SK-N-SH (cell line): ENCODE measurements at regions not wholly inside any gene's neighbourhood (a gene's known extent, or its start where the extent isn't known, plus 50 kb on each side); places are given as distances from the start of the nearest gene placed in this dataset.

Experiments used
- CTCF ChIA-PET: fragments of 300-600, 350-600 bp; formaldehyde crosslinking; extraction: SDS; loops from one replicate; lab custom pipeline; 2021; lab: Yijun Ruan, JAX
- POLR2A ChIA-PET: fragments of 350-600 bp; sonication (Branson Sonifier 250); formaldehyde crosslinking; extraction: SDS; loops from one replicate; lab custom pipeline; 2020; ENCODE audit warnings: antibody characterized with exemption, inconsistent platforms; lab: Yijun Ruan, JAX
- DNase-seq: peaks from one replicate; pipeline ENCODE4 v3.0.0; 2012
- H2AFZ ChIP-seq: fragments of 200-600 bp; sonication (generic); 2 replicates; pipeline ENCODE4 v1.8.1; 2016; ENCODE audit warnings: antibody characterized with exemption, mild to moderate bottlenecking, low read depth
- H3F3A ChIP-seq: fragments of 200-600 bp; sonication (generic); replicated peaks from 2 replicates; pipeline ENCODE3; 2016; ENCODE audit warnings: antibody characterized with exemption, mild to moderate bottlenecking; ENCODE audit not compliant: insufficient read depth
- H3K27ac ChIP-seq, 2 experiments: fragments of 200-500 bp in 1 of 2; fragments of 200-600 bp in 1 of 2; sonication (Bioruptor generic) in 1 of 2; sonication (generic), shearing (Covaris generic) in 1 of 2; 2 replicates each; pipeline versions ENCODE4 v1.5.1 to v1.6.1; 2014 to 2016; ENCODE audit warnings: low read depth in 2 of 2, inconsistent platforms in 1 of 2, low read length in 1 of 2, mild to moderate bottlenecking in 1 of 2, mixed read lengths in 1 of 2
- H3K27me3 ChIP-seq: fragments of 200-600 bp; sonication (generic), shearing (Covaris generic); 2 replicates; pipeline ENCODE4 v1.6.1; 2016; ENCODE audit warnings: mixed run types; ENCODE audit not compliant: insufficient read depth
- H3K36me3 ChIP-seq, 2 experiments: fragments of 200-500 bp in 1 of 2; fragments of 200-600 bp in 1 of 2; sonication (Bioruptor generic) in 1 of 2; sonication (generic) in 1 of 2; replicated peaks in 1 of 2; 2 replicates each; pipeline versions ENCODE3 to v1.5.1; 2014 to 2016; ENCODE audit warnings: low read length in 1 of 2, mild to moderate bottlenecking in 1 of 2; ENCODE audit not compliant: insufficient read depth in 2 of 2, control insufficient read depth in 1 of 2
- H3K4me1 ChIP-seq, 2 experiments: fragments of 200-500 bp in 1 of 2; fragments of 200-600 bp in 1 of 2; sonication (Bioruptor generic) in 1 of 2; sonication (generic), shearing (Covaris generic) in 1 of 2; 2 replicates each; pipeline versions ENCODE4 v1.5.1 to v1.6.1; 2014 to 2016; ENCODE audit warnings: low read depth in 1 of 2, low read length in 1 of 2, mixed run types in 1 of 2; ENCODE audit not compliant: insufficient read depth in 2 of 2, control insufficient read depth in 1 of 2
- H3K4me2 ChIP-seq: fragments of 200-600 bp; sonication (generic), shearing (Covaris generic); 2 replicates; pipeline ENCODE4 v1.6.1; 2017; ENCODE audit warnings: mixed run types
- H3K4me3 ChIP-seq, 2 experiments: fragments of 200-500 bp in 1 of 2; fragments of 200-600 bp in 1 of 2; sonication (Bioruptor generic) in 1 of 2; sonication (generic), shearing (Covaris generic) in 1 of 2; 2 replicates each; pipeline versions ENCODE4 v1.5.1 to v1.8.1; 2014 to 2016; ENCODE audit warnings: low read depth in 2 of 2, inconsistent platforms in 1 of 2, low read length in 1 of 2, mild to moderate bottlenecking in 1 of 2, mixed read lengths in 1 of 2, moderate library complexity in 1 of 2
- H3K79me2 ChIP-seq: fragments of 200-600 bp; sonication (generic); 2 replicates; pipeline ENCODE4 v1.8.1; 2017; ENCODE audit warnings: mild to moderate bottlenecking; ENCODE audit not compliant: insufficient read depth
- H3K9ac ChIP-seq: fragments of 200-600 bp; sonication (generic); 2 replicates; pipeline ENCODE4 v1.6.1; 2017; ENCODE audit warnings: mixed run types
- H3K9me2 ChIP-seq: fragments of 200-600 bp; sonication (generic); 2 replicates; pipeline ENCODE4 v1.6.1; 2017; ENCODE audit warnings: mixed run types
- H3K9me3 ChIP-seq: fragments of 200-600 bp; sonication (generic); 2 replicates; pipeline ENCODE4 v1.6.1; 2017; ENCODE audit warnings: mixed run types, mild to moderate bottlenecking, moderate library complexity
- H4K20me1 ChIP-seq: fragments of 200-600 bp; sonication (generic); 2 replicates; pipeline ENCODE4 v1.6.1; 2017; ENCODE audit warnings: mild to moderate bottlenecking, mixed run types; ENCODE audit not compliant: insufficient read depth
- CHD2 ChIP-seq: fragments of 150-350 bp; IDR thresholded peaks from 2 replicates; pipeline ENCODE4 v1.6.1; 2018; ENCODE audit warnings: low read length; ENCODE audit not compliant: partially characterized antibody
- FOSL2 ChIP-seq: IDR thresholded peaks from 2 replicates; pipeline ENCODE4 v1.4.0; 2012; ENCODE audit warnings: low read depth, mild to moderate bottlenecking, moderate library complexity, borderline replicate concordance
- FOXJ3 ChIP-seq: sonication (generic); formaldehyde crosslinking; IDR thresholded peaks from 2 replicates; pipeline ENCODE4 v1.5.1; 2020; ENCODE audit warnings: mild to moderate bottlenecking, missing genetic modification reagents
- GATA2 ChIP-seq: sonication (generic); formaldehyde crosslinking; IDR thresholded peaks from 2 replicates; pipeline ENCODE4 v1.5.0; 2020; ENCODE audit warnings: mild to moderate bottlenecking, missing genetic modification reagents
- IRF3 ChIP-seq: fragments of 150-350 bp; IDR thresholded peaks from 2 replicates; pipeline ENCODE4 v1.6.1; 2016; ENCODE audit warnings: mild to moderate bottlenecking, low read depth, low read length
- JUND ChIP-seq: IDR thresholded peaks from 2 replicates; pipeline ENCODE4 v1.4.0; 2012
- MXI1 ChIP-seq: IDR thresholded peaks from 2 replicates; pipeline ENCODE4 v1.6.1; 2012; ENCODE audit warnings: mild to moderate bottlenecking, low read depth, low read length, improper control_type of control experiment
- NFIC ChIP-seq: IDR thresholded peaks from 2 replicates; pipeline ENCODE4 v1.4.0; 2012; ENCODE audit warnings: borderline replicate concordance
- NRF1 ChIP-seq: IDR thresholded peaks from 2 replicates; pipeline ENCODE4 v1.6.1; 2012; ENCODE audit warnings: low read depth, mild to moderate bottlenecking, low read length
- POLR2AphosphoS5 ChIP-seq: IDR thresholded peaks from 2 replicates; pipeline ENCODE4 v1.6.1; 2012; ENCODE audit warnings: low read depth, low read length
- RAD21 ChIP-seq: IDR thresholded peaks from 2 replicates; pipeline ENCODE4 v1.6.1; 2012; ENCODE audit warnings: mild to moderate bottlenecking, low read length
- RCOR1 ChIP-seq: fragments of 150-350 bp; IDR thresholded peaks from 2 replicates; pipeline ENCODE4 v1.6.1; 2017; ENCODE audit warnings: antibody characterized with exemption, low read length
- REST ChIP-seq: IDR thresholded peaks from 2 replicates; pipeline ENCODE4 v1.6.1; 2012; ENCODE audit warnings: mild to moderate bottlenecking, low read depth, low read length, moderate library complexity
- RXRA ChIP-seq: IDR thresholded peaks from 2 replicates; pipeline ENCODE4 v1.4.0; 2012; ENCODE audit warnings: low read depth, mild to moderate bottlenecking, borderline replicate concordance
- SIN3A ChIP-seq: IDR thresholded peaks from 2 replicates; pipeline ENCODE4 v1.6.1; 2012; ENCODE audit warnings: low read depth, mild to moderate bottlenecking, low read length, moderate library complexity, borderline replicate concordance
- TAF1 ChIP-seq: IDR thresholded peaks from 2 replicates; pipeline ENCODE4 v1.6.1; 2012; ENCODE audit warnings: low read depth, mild to moderate bottlenecking, low read length, moderate library complexity, borderline replicate concordance
- TEAD4 ChIP-seq: IDR thresholded peaks from 2 replicates; pipeline ENCODE4 v1.4.0; 2012; ENCODE audit warnings: mild to moderate bottlenecking, borderline replicate concordance; ENCODE audit not compliant: insufficient read depth
- YY1 ChIP-seq: IDR thresholded peaks from 2 replicates; pipeline ENCODE4 v1.4.0; 2012; ENCODE audit warnings: low read depth, mild to moderate bottlenecking
- ZBTB33 ChIP-seq: IDR thresholded peaks from 2 replicates; pipeline ENCODE4 v1.4.0; 2012; ENCODE audit warnings: low read depth, borderline replicate concordance
- WGBS: methylation state at CpG from one replicate; pipeline ENCODE4 v1.1.6; 2017; ENCODE audit warnings: low lambda C conversion rate; 5-methylcytosine and 5-hydroxymethylcytosine counted together

GRCh38 chr2:234723400-234723799 is 226.5 kb upstream of the ARL4C start:
- H3K9ac ChIP-seq: no peak overlapping the region
- H3K36me3 ChIP-seq: no peaks in the 10 kb centered on the region
- no peak overlapping the region for H3K4me2 ChIP-seq
- H3K79me2 ChIP-seq: no peaks in the 10 kb centered on the region
- WGBS: 83% methylated on average over 6 of the region's 6 CpGs
- CTCF ChIA-PET: interaction anchor here (1.4 kb wide), 1 partner anchor 12 kb away, joined by 3 read pairs; no protein-coding TSS in a partner anchor
- no peak overlapping the region for H3K4me3 ChIP-seq
- H3K9me2 ChIP-seq: no peaks in the 10 kb centered on the region
- no peaks in the 10 kb centered on the region for H3K9me3 ChIP-seq
- POLR2A ChIA-PET: no interaction called here
- H4K20me1 ChIP-seq: no peaks in the 10 kb centered on the region
- no peak for TF ChIP-seq RCOR1
- no peak for TF ChIP-seq SIN3A
- no peak for TF ChIP-seq FOSL2
- TF ChIP-seq YY1: no peak
- no peak for TF ChIP-seq TAF1
- no peak for TF ChIP-seq RAD21
- no peak for TF ChIP-seq CHD2
- no peak for TF ChIP-seq TEAD4
- no peak for TF ChIP-seq FOXJ3
- TF ChIP-seq IRF3: no peak
- no peak for TF ChIP-seq REST
- no peak for TF ChIP-seq ZBTB33
- no peak for TF ChIP-seq GATA2 (CRISPR knock-in tag)
- no peak for TF ChIP-seq RXRA
- TF ChIP-seq POLR2AphosphoS5: no peak
- no peak for TF ChIP-seq MXI1
- TF ChIP-seq NFIC: no peak
- TF ChIP-seq NRF1: no peak
- no peak for TF ChIP-seq JUND
- H3K27me3 ChIP-seq: no peaks in the 10 kb centered on the region
- DNase-seq: no peak
- H3K27ac ChIP-seq: no peak overlapping the region
- no peaks in the 10 kb centered on the region; a peak in 1 of 4 replicates for H3K4me1 ChIP-seq
- H3F3A ChIP-seq: no peaks in the 10 kb centered on the region
- no peak overlapping the region for H2AFZ ChIP-seq
